NCI-H2227 (cell line): ENCODE measurements at regions not wholly inside any gene's neighbourhood (a gene's known extent, or its start where the extent isn't known, plus 50 kb on each side); places are given as distances from the start of the nearest gene placed in this dataset.
"Not testable (repeated sequence)": the region's sequence is repeated elsewhere in the genome, so short reads cannot be mapped to it uniquely, and the experiment has no call there.

ENCODE experiments used
- DNase-seq: peaks from one replicate; lab custom pipeline; 2025; ENCODE audit not compliant: unreplicated experiment; lab: John Stamatoyannopoulos, UW

GRCh38 chr5:167296661-167297060 is 994.8 kb upstream of the WWC1 start:
- no peak for DNase-seq

- DNase-seq: not testable (repeated sequence)
Measured at GRCh38 chr5:167299861-167300260, 991.6 kb upstream of the WWC1 start.

- DNase-seq: no peak
Measured at GRCh38 chr5:167303582-167303981, 987.9 kb upstream of the WWC1 start.

GRCh38 chr5:167304834-167305469 is 986.5 kb upstream of the WWC1 start:
- DNase-seq: no peak

- no peak for DNase-seq
Measured at GRCh38 chr5:167305591-167306213, 985.7 kb upstream of the WWC1 start.

GRCh38 chr5:167307042-167307441 is 984.4 kb upstream of the WWC1 start:
- DNase-seq: no peak

GRCh38 chr5:167308466-167308865 is 983.0 kb upstream of the WWC1 start:
- no peak for DNase-seq

- DNase-seq: no peak
Measured at GRCh38 chr5:167309941-167310517, 981.4 kb upstream of the WWC1 start.

- DNase-seq: no peak
Measured at GRCh38 chr5:167311340-167311739, 980.1 kb upstream of the WWC1 start.

- DNase-seq: no peak
Measured at GRCh38 chr5:167312225-167312624, 979.2 kb upstream of the WWC1 start.

GRCh38 chr5:167315762-167316161 is 975.7 kb upstream of the WWC1 start:
- DNase-seq: no peak

GRCh38 chr5:167317884-167318283 is 973.6 kb upstream of the WWC1 start:
- no peak for DNase-seq

- DNase-seq: no peak
Measured at GRCh38 chr5:167319243-167319642, 972.2 kb upstream of the WWC1 start.

- no peak for DNase-seq
Measured at GRCh38 chr5:167320019-167320418, 971.4 kb upstream of the WWC1 start.

- DNase-seq: no peak
Measured at GRCh38 chr5:167332309-167332708, 959.1 kb upstream of the WWC1 start.

- no peak for DNase-seq
Measured at GRCh38 chr5:167336161-167336560, 955.3 kb upstream of the WWC1 start.

- DNase-seq: no peak
Measured at GRCh38 chr5:167339205-167339604, 952.2 kb upstream of the WWC1 start.

- DNase-seq: no peak
Measured at GRCh38 chr5:167346461-167346860, 945.0 kb upstream of the WWC1 start.

GRCh38 chr5:167348251-167348926 is 943.1 kb upstream of the WWC1 start:
- no peak for DNase-seq

- DNase-seq: no peak
Measured at GRCh38 chr5:167348980-167349379, 942.5 kb upstream of the WWC1 start.

GRCh38 chr5:167351316-167351715 is 940.1 kb upstream of the WWC1 start:
- no peak for DNase-seq

GRCh38 chr5:167352801-167353200 is 938.6 kb upstream of the WWC1 start:
- DNase-seq: no peak
